ENCODE measurements at regions not wholly inside any gene's neighbourhood (a gene's known extent, or its start where the extent isn't known, plus 50 kb on each side); places are given as distances from the start of the nearest gene placed in this dataset.

GRCh38 chr6:15081447-15081846, 164.4 kb upstream of the JARID2 start:
- no peak for TF ChIP-seq CTCF (IDR thresholded peaks at IDR 0.05; ENCODE audit: insufficient read depth, low read length, poor library complexity, severe bottlenecking)
- no peak for TF ChIP-seq EZH2phosphoT487 (conservative IDR thresholded peaks at IDR 0.05; ENCODE audit: low read length)
